Lower leg skin (tissue), 3 donors: ENCODE measurements at regions not wholly inside any gene's neighbourhood (a gene's known extent, or its start where the extent isn't known, plus 50 kb on each side); places are given as distances from the start of the nearest gene placed in this dataset.

Experiments used
- POLR2A ChIP-seq, 2 donors: fragments of 450-650 bp; IDR thresholded peaks; one replicate each; pipeline ENCODE4 v1.6.1; 2016 to 2017; ENCODE audit warnings: antibody characterized with exemption in 2 of 2, mild to moderate bottlenecking in 1 of 2, moderate library complexity in 1 of 2
- TF ChIP-seq, protein P1 (sequence below), 3 donors: fragments of 450-650 bp; IDR thresholded peaks; one replicate each; pipeline ENCODE4 v1.5.1; 2016; ENCODE audit warnings: antibody characterized with exemption in 3 of 3, mild to moderate bottlenecking in 3 of 3, moderate library complexity in 2 of 3

DNA sequence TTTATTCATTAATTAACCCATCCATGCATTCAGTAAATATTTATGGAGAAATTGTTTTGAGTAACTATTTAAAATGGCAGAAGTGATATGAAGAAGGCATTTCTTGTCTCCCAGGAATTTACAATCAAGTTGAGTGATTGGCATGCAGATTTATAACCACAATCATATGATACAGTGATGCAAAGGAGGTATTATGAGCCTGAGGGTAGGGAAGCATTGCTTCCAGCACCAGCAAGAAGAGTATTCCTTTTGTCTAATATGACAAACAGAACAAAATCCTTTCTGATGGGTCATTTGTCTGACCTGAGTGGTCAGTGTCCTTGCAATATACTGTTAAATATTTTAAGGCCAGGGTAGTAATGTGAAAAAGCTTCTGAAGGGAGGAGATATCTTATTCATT lies 244.2 kb upstream of the RGPD4 start:
- TF ChIP-seq, protein P1, sequence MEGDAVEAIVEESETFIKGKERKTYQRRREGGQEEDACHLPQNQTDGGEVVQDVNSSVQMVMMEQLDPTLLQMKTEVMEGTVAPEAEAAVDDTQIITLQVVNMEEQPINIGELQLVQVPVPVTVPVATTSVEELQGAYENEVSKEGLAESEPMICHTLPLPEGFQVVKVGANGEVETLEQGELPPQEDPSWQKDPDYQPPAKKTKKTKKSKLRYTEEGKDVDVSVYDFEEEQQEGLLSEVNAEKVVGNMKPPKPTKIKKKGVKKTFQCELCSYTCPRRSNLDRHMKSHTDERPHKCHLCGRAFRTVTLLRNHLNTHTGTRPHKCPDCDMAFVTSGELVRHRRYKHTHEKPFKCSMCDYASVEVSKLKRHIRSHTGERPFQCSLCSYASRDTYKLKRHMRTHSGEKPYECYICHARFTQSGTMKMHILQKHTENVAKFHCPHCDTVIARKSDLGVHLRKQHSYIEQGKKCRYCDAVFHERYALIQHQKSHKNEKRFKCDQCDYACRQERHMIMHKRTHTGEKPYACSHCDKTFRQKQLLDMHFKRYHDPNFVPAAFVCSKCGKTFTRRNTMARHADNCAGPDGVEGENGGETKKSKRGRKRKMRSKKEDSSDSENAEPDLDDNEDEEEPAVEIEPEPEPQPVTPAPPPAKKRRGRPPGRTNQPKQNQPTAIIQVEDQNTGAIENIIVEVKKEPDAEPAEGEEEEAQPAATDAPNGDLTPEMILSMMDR (IDR thresholded peaks at IDR 0.05): no peak
- TF ChIP-seq POLR2A (IDR thresholded peaks at IDR 0.05): no peak
